GM13977 (cell line): ENCODE measurements at regions not wholly inside any gene's neighbourhood (a gene's known extent, or its start where the extent isn't known, plus 50 kb on each side); places are given as distances from the start of the nearest gene placed in this dataset.
"Not testable (repeated sequence)": the region's sequence is repeated elsewhere in the genome, so short reads cannot be mapped to it uniquely, and the experiment has no call there.

Source experiments
- DNase-seq: peaks from one replicate; pipeline ENCODE4 v3.0.0; 2012; ENCODE audit warnings: low spot score
- in situ Hi-C: fragments of 300-500 bp; cut with MboI; formaldehyde crosslinking; loops from one replicate; pipeline ENCODE4 v1.12.0; 2022; ENCODE audit warnings: low sequenced_read_pairs, low pct_unique_long_range_greater_than_20kb, mixed read lengths, inconsistent platforms; ENCODE audit not compliant: unreplicated experiment
- TF ChIP-seq, protein P1 (sequence below): IDR thresholded peaks from 2 replicates; pipeline ENCODE4 v1.5.1; 2012; ENCODE audit warnings: mild to moderate bottlenecking, control low read depth; ENCODE audit not compliant: insufficient read depth; ENCODE audit errors: extremely low read depth, missing control alignments

- in situ Hi-C loops: no loop called here
- peak; percentile 13 for DNase-seq
- TF ChIP-seq, protein P1, sequence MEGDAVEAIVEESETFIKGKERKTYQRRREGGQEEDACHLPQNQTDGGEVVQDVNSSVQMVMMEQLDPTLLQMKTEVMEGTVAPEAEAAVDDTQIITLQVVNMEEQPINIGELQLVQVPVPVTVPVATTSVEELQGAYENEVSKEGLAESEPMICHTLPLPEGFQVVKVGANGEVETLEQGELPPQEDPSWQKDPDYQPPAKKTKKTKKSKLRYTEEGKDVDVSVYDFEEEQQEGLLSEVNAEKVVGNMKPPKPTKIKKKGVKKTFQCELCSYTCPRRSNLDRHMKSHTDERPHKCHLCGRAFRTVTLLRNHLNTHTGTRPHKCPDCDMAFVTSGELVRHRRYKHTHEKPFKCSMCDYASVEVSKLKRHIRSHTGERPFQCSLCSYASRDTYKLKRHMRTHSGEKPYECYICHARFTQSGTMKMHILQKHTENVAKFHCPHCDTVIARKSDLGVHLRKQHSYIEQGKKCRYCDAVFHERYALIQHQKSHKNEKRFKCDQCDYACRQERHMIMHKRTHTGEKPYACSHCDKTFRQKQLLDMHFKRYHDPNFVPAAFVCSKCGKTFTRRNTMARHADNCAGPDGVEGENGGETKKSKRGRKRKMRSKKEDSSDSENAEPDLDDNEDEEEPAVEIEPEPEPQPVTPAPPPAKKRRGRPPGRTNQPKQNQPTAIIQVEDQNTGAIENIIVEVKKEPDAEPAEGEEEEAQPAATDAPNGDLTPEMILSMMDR: peak; percentile 79
Measured at GRCh38 chr5:57650360-57651069, 167.9 kb upstream of the ACTBL2 start.

DNA sequence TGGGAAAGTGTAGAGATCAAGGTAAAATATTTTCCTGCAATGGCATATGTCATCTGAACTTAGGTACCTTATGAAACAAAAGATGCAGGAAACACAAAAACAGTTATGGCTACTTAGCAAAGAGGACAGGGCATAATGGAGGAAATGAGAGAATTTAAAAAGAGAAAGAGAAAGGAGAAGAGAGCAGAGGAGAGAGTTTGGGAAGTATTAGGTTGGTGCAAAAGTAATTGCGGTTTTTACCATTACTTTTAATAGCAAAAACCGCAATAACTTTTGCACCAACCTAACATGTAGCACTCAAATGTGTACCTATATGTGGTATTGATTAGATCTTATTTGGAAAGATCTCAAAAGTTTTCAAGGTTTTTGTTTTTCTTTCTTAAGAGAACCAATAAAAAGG, 160.1 kb upstream of the ACTBL2 start:
- no peak for DNase-seq
- TF ChIP-seq, protein P1: no peak
- in situ Hi-C loops: no loop called here

- no peak for DNase-seq
- TF ChIP-seq, protein P1: no peak
- in situ Hi-C loops: no loop called here
Measured at GRCh38 chr5:57642066-57642465, 159.5 kb upstream of the ACTBL2 start.

- TF ChIP-seq, protein P1: no peak
- in situ Hi-C loops: no loop called here
- no peak for DNase-seq
Measured at GRCh38 chr5:57635146-57635777, 152.7 kb upstream of the ACTBL2 start.

DNA sequence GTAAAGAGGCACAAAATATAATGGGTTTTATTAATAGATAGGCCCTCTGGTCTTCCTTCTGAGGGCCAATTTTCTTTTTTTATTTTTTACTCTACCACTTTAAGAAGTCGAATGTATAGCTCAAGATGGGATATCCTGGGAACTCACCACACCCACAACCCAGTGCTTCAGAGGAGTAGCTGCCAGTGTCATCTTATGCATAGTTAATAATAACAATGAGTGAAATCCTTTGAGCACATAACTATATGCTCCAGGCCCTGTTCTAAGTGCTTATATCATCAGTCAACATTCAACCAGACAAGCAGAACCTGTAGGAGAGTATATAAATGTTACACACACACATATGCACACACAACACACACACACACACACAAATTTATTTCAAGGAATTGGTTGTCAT, 150.3 kb upstream of the ACTBL2 start:
- in situ Hi-C loops: no loop called here
- no peak for DNase-seq
- TF ChIP-seq, protein P1: no peak

- DNase-seq, in situ Hi-C loops: not testable (repeated sequence)
Measured at GRCh38 chr5:57631139-57631538, 148.5 kb upstream of the ACTBL2 start.

DNA sequence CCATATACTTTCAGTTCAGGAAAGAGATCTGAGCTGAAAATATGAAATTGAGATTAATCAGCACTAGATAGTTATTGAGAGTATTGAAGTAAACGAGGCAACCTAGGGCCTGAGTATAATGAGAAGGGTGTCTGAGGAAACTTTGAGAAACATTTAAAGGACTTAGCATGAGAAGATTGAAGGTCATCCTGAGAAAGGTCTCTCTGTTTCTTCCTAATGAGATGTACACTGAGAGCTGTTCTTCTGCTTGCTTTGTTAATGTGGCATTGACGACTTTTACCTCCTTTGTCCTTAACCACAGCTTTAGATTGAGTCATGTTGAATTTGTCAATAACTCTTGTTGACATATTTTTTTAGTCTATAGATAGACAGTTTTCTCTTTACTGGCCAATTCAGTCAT, 145.1 kb upstream of the ACTBL2 start:
- no peak for DNase-seq
- in situ Hi-C loops: no loop called here
- TF ChIP-seq, protein P1: no peak
